ACC112 (cell line): ENCODE measurements at regions not wholly inside any gene's neighbourhood (a gene's known extent, or its start where the extent isn't known, plus 50 kb on each side); places are given as distances from the start of the nearest gene placed in this dataset.

Source experiments
- H2AFZ ChIP-seq: fragments of 200-600 bp; sonication (generic); one replicate; pipeline ENCODE4 v1.6.0; 2017; ENCODE audit warnings: antibody characterized with exemption, low read length; ENCODE audit not compliant: unreplicated experiment
- H3K27ac ChIP-seq: fragments of 200-600 bp; sonication (generic); 2 replicates; pipeline ENCODE4 v1.5.1; 2014; ENCODE audit warnings: low read depth, mild to moderate bottlenecking, antibody characterized with exemption, low read length, moderate library complexity
- H3K27me3 ChIP-seq: fragments of 200-600 bp; sonication (generic); 2 replicates; pipeline ENCODE4 v1.6.1; 2014; ENCODE audit warnings: mild to moderate bottlenecking, antibody characterized with exemption, low read length, moderate library complexity, mixed read lengths; ENCODE audit not compliant: insufficient read depth
- H3K36me3 ChIP-seq: fragments of 200-600 bp; sonication (generic); 2 replicates; pipeline ENCODE4 v1.6.1; 2016; ENCODE audit warnings: mild to moderate bottlenecking, antibody characterized with exemption, low read length, moderate library complexity, mixed read lengths; ENCODE audit not compliant: insufficient read depth
- H3K4me1 ChIP-seq: fragments of 200-600 bp; sonication (generic); one replicate; pipeline ENCODE4 v1.6.1; 2016; ENCODE audit warnings: low read length, mixed read lengths; ENCODE audit not compliant: insufficient read depth, unreplicated experiment, control insufficient read depth
- H3K4me3 ChIP-seq: fragments of 200-600 bp; sonication (generic); 2 replicates; pipeline ENCODE4 v1.5.1; 2014; ENCODE audit warnings: mild to moderate bottlenecking, low read depth, low read length
- H3K79me2 ChIP-seq: fragments of 200-600 bp; sonication (generic); one replicate; pipeline ENCODE4 v1.6.0; 2016; ENCODE audit warnings: low read length; ENCODE audit not compliant: control insufficient read depth, unreplicated experiment, insufficient read depth

- H2AFZ ChIP-seq = no peak overlapping the region
- no peaks in the 10 kb centered on the region for H3K4me1 ChIP-seq
- H3K79me2 ChIP-seq = no peaks in the 10 kb centered on the region
- H3K4me3 ChIP-seq = no peak overlapping the region
- no peaks in the 10 kb centered on the region for H3K27me3 ChIP-seq
- H3K36me3 ChIP-seq = no peaks in the 10 kb centered on the region
- H3K27ac ChIP-seq = no peak overlapping the region
These were observed 243.4 kb downstream of the BCL11A start for GRCh38 chr2:60309941-60310660.

DNA sequence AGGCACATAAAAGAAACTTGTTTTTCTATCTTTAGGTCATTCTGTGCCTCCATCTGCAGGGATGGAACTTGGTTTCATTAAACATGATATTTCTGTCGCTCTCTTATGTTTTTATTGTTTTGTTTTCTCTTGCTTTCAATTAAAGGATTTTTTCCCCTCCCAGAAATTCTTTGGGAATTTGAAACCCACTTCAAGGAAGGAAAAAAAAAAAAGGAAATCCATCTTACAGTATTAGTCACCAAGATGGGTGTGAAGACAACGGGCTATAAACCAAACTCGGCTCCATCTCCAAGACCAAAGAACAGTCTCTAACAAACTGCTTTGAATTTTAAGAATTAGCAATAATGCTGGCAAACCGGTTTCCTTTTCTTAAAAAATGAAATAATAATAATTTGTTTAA is 244.1 kb downstream of the BCL11A start:
- H3K36me3 ChIP-seq = no peaks in the 10 kb centered on the region
- no peak overlapping the region for H3K27ac ChIP-seq
- no peaks in the 10 kb centered on the region for H3K27me3 ChIP-seq
- no peak overlapping the region for H2AFZ ChIP-seq
- H3K4me1 ChIP-seq = no peaks in the 10 kb centered on the region
- no peak overlapping the region for H3K4me3 ChIP-seq
- H3K79me2 ChIP-seq = no peaks in the 10 kb centered on the region

DNA sequence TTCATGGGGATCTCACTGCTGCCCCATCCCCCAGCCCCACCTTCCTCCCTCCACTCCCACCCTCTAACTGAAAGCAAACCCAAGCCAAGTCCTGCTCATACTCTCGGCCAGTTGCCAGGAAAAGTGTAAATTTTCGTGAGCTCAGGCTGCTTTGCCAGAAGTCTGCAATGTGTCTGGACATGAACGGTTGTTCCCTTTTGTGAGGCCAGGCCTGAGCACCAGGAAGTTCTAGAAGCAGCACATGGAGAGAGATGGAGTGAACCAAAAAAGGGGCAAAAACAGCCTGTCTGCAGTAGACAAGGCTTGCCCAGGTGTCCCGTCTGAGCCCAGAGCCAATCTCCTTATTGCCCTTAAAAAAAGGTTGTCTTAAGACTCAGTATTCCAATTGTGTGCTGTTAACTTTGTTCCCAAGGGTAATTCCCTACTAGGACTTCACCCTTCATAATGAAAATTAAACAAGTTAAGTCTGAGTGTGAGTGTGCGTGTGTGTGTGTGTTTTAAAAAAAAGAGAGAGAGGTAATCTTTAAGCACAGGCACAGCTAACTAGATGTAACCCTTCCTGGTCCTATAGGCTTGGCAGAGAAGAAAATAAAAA is 247.1 kb downstream of the BCL11A start:
- no peak overlapping the region for H3K4me3 ChIP-seq
- no peaks in the 10 kb centered on the region for H3K27me3 ChIP-seq
- no peak overlapping the region for H2AFZ ChIP-seq
- H3K36me3 ChIP-seq = no peaks in the 10 kb centered on the region
- no peaks in the 10 kb centered on the region for H3K4me1 ChIP-seq
- no peak overlapping the region for H3K27ac ChIP-seq
- H3K79me2 ChIP-seq = no peaks in the 10 kb centered on the region

- Histone ChIP-seq H3K36me3 (no peaks in the 10 kb centered on the region), H3K27ac (no peak overlapping the region), H3K4me3 (no peak overlapping the region), H2AFZ (no peak overlapping the region), H3K79me2 (no peaks in the 10 kb centered on the region), H3K4me1 (no peaks in the 10 kb centered on the region), H3K27me3 (no peaks in the 10 kb centered on the region)
These were observed 249.8 kb downstream of the BCL11A start for GRCh38 chr2:60303680-60304079.

GRCh38 chr2:60302377-60303126 is 250.9 kb downstream of the BCL11A start:
- Histone ChIP-seq H3K4me1 (no peaks in the 10 kb centered on the region), H3K27me3 (no peaks in the 10 kb centered on the region), H3K79me2 (no peaks in the 10 kb centered on the region), H3K36me3 (no peaks in the 10 kb centered on the region), H2AFZ (no peak overlapping the region), H3K4me3 (no peak overlapping the region), H3K27ac (no peak overlapping the region)

GRCh38 chr2:60301726-60302125 is 251.7 kb downstream of the BCL11A start:
- H2AFZ ChIP-seq = no peak overlapping the region
- no peaks in the 10 kb centered on the region for H3K4me1 ChIP-seq
- no peak overlapping the region for H3K27ac ChIP-seq
- no peaks in the 10 kb centered on the region for H3K36me3 ChIP-seq
- no peaks in the 10 kb centered on the region for H3K27me3 ChIP-seq
- H3K79me2 ChIP-seq = no peaks in the 10 kb centered on the region
- no peak overlapping the region for H3K4me3 ChIP-seq

GRCh38 chr2:60299179-60299578 is 254.3 kb downstream of the BCL11A start:
- no peaks in the 10 kb centered on the region for H3K27me3 ChIP-seq
- H3K4me1 ChIP-seq = no peaks in the 10 kb centered on the region
- H3K4me3 ChIP-seq = no peak overlapping the region
- no peak overlapping the region for H3K27ac ChIP-seq
- no peak overlapping the region for H2AFZ ChIP-seq
- no peaks in the 10 kb centered on the region for H3K79me2 ChIP-seq
- no peaks in the 10 kb centered on the region for H3K36me3 ChIP-seq

DNA sequence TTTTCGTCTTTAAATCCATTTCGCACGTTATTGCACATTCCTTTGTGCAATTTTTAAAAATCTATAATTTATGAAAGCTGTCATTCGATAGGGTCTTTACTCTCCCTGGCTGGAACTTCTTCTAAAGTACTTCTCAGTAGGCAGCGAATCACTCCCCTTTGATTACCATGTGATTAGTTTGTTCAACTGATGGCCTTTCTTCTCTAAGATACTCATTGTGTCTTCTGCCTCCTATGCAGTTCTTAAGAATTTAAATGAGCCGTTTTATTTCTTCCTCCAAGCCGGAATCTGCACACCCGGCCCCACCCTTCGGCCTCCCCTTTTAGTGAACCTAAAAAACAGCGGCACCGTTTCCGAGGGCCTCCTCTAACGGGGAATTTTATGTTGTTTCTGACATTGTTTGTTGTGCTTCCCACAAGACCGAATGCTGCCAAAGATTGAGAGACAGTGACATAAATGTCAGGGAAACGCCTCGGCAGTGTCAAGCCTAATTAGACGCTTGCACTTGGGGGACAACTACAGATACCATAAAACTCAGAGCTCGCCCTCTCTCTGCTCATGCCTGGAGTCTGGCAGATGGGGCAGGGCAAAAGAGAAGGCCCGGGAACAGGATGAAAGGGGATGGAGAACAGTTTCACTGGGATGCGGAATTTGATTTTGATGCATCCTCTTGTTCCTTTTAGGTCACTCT is 255.3 kb downstream of the BCL11A start:
- Histone ChIP-seq H2AFZ (no peak overlapping the region), H3K27me3 (no peaks in the 10 kb centered on the region), H3K79me2 (no peaks in the 10 kb centered on the region), H3K4me1 (no peaks in the 10 kb centered on the region), H3K36me3 (no peaks in the 10 kb centered on the region), H3K27ac (no peak overlapping the region), H3K4me3 (no peak overlapping the region)

- Histone ChIP-seq H2AFZ (no peak overlapping the region), H3K36me3 (no peaks in the 10 kb centered on the region), H3K79me2 (no peaks in the 10 kb centered on the region), H3K27ac (no peak overlapping the region), H3K4me3 (no peak overlapping the region), H3K27me3 (no peaks in the 10 kb centered on the region), H3K4me1 (no peaks in the 10 kb centered on the region)
These were observed 256.0 kb downstream of the BCL11A start for GRCh38 chr2:60297296-60298005.

DNA sequence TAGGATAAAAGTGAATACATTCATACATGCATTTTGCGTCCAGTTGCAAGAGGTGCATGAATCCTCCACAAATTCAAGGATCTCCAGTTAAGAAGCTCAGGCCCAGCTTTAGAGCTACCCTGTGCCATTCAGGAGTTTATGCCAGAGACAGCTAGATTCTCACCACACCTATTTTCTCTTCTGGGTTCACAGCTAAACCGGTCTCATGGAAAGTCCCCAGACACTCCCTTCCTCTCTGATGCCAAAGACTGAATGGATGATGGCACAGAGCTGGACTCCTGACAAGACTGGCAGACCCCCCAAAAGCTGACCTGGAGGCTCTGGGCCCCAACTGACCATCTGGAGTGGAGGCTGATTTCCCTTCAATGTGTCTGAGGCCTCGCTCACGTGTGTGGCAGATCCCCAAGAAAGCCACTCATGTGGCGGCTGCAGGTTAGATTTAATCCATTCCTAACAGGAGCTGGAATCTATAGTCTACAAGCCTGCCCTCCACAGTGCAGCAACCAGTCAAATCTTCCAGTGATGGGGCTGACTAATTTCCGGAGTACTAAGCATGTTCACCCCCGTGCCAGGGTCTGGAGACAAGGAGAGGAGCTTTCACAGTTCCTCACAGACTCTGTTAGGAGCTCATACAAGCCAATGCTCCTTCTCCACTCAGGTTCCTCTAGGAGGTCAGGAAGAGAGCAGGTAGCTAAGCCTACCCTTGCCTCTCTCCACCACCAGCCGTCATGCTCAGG is 257.1 kb downstream of the BCL11A start:
- H3K79me2 ChIP-seq = no peaks in the 10 kb centered on the region
- no peak overlapping the region for H3K4me3 ChIP-seq
- no peaks in the 10 kb centered on the region for H3K36me3 ChIP-seq
- H3K27ac ChIP-seq = no peak overlapping the region
- H3K4me1 ChIP-seq = no peaks in the 10 kb centered on the region
- H2AFZ ChIP-seq = no peak overlapping the region
- H3K27me3 ChIP-seq = no peaks in the 10 kb centered on the region
